ENCODE measurements at regions not wholly inside any gene's neighbourhood (a gene's known extent, or its start where the extent isn't known, plus 50 kb on each side); places are given as distances from the start of the nearest gene placed in this dataset.

DNA sequence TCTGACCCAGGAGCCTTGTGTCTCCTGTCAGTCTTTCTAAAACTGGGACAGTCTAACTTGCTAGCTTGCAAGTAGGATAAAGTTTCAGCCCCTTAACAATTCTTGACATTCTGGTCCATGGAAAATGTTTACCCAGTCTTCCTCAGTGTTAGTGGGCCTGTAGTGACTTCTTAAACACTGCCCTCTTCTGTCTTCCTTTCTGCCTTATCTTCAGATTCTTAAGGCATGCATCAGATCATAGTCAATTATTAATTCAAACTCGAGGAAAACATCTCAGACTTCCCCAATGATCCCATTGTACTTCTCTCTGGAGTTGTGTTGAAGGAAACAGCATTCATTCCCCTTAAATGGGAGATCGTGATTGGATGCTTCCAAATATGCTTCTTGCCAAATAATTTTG is 1199.8 kb downstream of the DTWD2 start:
- in situ Hi-C loops (cut with HindIII; ENCODE audit: low sequenced_read_pairs) = no loop called here
- TF ChIP-seq CTCF (IDR thresholded peaks at IDR 0.05; ENCODE audit: low read depth, low read length, missing control alignments) = no peak
- DNase-seq (ENCODE audit: low read depth) = no peak
- H3K4me3 ChIP-seq (ENCODE audit: low read depth, low read length) = no peak overlapping the region

DNA sequence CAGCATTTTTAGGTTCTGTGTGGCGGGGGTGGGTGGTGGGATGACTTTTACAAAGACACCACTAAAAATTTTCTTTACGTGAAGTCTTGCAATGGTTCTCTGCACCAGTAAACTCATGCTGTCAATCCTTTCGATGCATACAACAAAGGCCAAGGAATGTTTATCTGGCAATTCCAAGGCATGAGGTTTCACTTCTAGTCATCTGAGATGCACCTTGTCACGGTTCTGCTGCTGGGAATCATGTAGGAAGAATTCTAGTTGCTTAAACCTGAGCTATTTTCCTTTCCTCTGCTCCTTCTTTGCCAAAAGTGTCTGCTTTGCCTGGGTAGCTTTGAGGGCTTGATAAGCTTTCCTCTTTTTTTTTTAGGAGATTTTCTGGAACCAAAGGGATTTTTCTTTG is 1204.5 kb upstream of the SEMA6A start:
- DNase-seq (ENCODE audit: low read depth) = no peak
- no peak overlapping the region for H3K4me3 ChIP-seq (ENCODE audit: low read depth, low read length)
- no peak for TF ChIP-seq CTCF (IDR thresholded peaks at IDR 0.05; ENCODE audit: low read depth, low read length, missing control alignments)
- in situ Hi-C loops (cut with HindIII; ENCODE audit: low sequenced_read_pairs) = no loop called here

GRCh38 chr5:117776977-117777376 is 1202.4 kb upstream of the SEMA6A start:
- H3K4me3 ChIP-seq (ENCODE audit: low read depth, low read length) = no peak overlapping the region
- no peak for DNase-seq (ENCODE audit: low read depth)
- TF ChIP-seq CTCF (IDR thresholded peaks at IDR 0.05; ENCODE audit: low read depth, low read length, missing control alignments) = no peak
- in situ Hi-C loops (cut with HindIII; ENCODE audit: low sequenced_read_pairs) = no loop called here

- in situ Hi-C loops (cut with HindIII; ENCODE audit: low sequenced_read_pairs) = no loop called here
These were observed 1195.3 kb upstream of the SEMA6A start for GRCh38 chr5:117769877-117770276.

DNA sequence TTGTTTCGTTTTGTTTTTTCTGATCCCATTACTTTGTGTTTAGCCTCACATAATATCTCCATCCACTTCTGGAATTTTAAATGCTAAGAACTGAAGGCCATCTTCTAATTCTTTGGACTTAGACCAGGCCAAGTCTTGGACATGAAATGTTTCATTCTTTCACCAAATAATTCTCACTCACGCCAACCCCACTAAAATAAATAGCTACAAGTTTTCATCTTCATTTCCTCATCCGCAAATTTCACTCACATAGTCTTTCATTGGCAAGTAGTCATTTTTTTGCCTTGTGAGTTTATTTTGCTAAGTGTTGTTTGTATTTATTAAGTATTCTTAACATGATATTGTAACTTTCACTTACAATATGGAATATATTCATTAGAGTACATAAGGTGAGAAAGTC is 1188.6 kb upstream of the SEMA6A start:
- H3K4me3 ChIP-seq (ENCODE audit: low read depth, low read length) = no peak overlapping the region
- no peak for TF ChIP-seq CTCF (IDR thresholded peaks at IDR 0.05; ENCODE audit: low read depth, low read length, missing control alignments)
- in situ Hi-C loops (cut with HindIII; ENCODE audit: low sequenced_read_pairs) = no loop called here
- no peak for DNase-seq (ENCODE audit: low read depth)

More at GRCh38 chr5:117769877-117770276, 1195.3 kb upstream of the SEMA6A start:
- no peak for TF ChIP-seq CTCF (IDR thresholded peaks at IDR 0.05; ENCODE audit: low read depth, low read length, missing control alignments)
- no peak for DNase-seq (ENCODE audit: low read depth)
- H3K4me3 ChIP-seq (ENCODE audit: low read depth, low read length) = no peak overlapping the region

GRCh38 chr5:117761186-117761585 is 1186.6 kb upstream of the SEMA6A start:
- no peak overlapping the region for H3K4me3 ChIP-seq (ENCODE audit: low read depth, low read length)
- TF ChIP-seq CTCF (IDR thresholded peaks at IDR 0.05; ENCODE audit: low read depth, low read length, missing control alignments) = no peak
- in situ Hi-C loops (cut with HindIII; ENCODE audit: low sequenced_read_pairs) = no loop called here
- no peak for DNase-seq (ENCODE audit: low read depth)
